GM12872 (cell line): ENCODE measurements at regions not wholly inside any gene's neighbourhood (a gene's known extent, or its start where the extent isn't known, plus 50 kb on each side); places are given as distances from the start of the nearest gene placed in this dataset.

Source experiments
- CTCF ChIP-seq: IDR thresholded peaks from 3 replicates; pipeline ENCODE4 v1.5.1; 2011; ENCODE audit warnings: low read depth, mild to moderate bottlenecking, low read length, moderate library complexity; ENCODE audit not compliant: insufficient read depth

- TF ChIP-seq CTCF: no peak
These were observed 246.6 kb upstream of the JAG1 start for GRCh38 chr20:10920396-10920795.

GRCh38 chr20:10921491-10922010 lies 247.8 kb upstream of the JAG1 start:
- TF ChIP-seq CTCF: no peak

GRCh38 chr20:10922506-10922905 lies 248.7 kb upstream of the JAG1 start:
- TF ChIP-seq CTCF: no peak

- TF ChIP-seq CTCF: no peak
These were observed 249.1 kb upstream of the JAG1 start for GRCh38 chr20:10922941-10923340.

GRCh38 chr20:10924644-10925201 lies 250.9 kb upstream of the JAG1 start:
- TF ChIP-seq CTCF: no peak

GRCh38 chr20:10925767-10926166 lies 252.0 kb upstream of the JAG1 start:
- no peak for TF ChIP-seq CTCF

GRCh38 chr20:10927011-10927583 lies 253.3 kb upstream of the JAG1 start:
- no peak for TF ChIP-seq CTCF
